HCT116 (cell line): ENCODE measurements at regions not wholly inside any gene's neighbourhood (a gene's known extent, or its start where the extent isn't known, plus 50 kb on each side); places are given as distances from the start of the nearest gene placed in this dataset.

Experiments
- ATAC-seq: fragments of 200-7000 bp; cut with Tn5 transposase; 2 replicates; pipeline ENCODE4 v1.9.1; 2020; ENCODE audit warnings: mild to moderate bottlenecking, moderate library complexity
- BruUV-seq: library from RNA; stranded (reverse); fragments of 400-500 nt; replicated peaks from 2 replicates; lab custom pipeline; 2021; lab: Mats Ljungman, UMichigan
- CTCF ChIA-PET: fragments of 300-600 bp; sonication (Branson Sonifier 250); formaldehyde crosslinking; loops from one replicate; lab custom pipeline; 2021; ENCODE audit warnings: antibody characterized with exemption; lab: Charles Lee
- POLR2A ChIA-PET: fragments of 300-600, 350-600 bp; sonication (Branson Sonifier 250); formaldehyde crosslinking; loops from one replicate; lab custom pipeline; 2021; ENCODE audit warnings: antibody characterized with exemption; lab: Charles Lee
- RAD21 ChIA-PET, 2 experiments: fragments of 300-600 bp; sonication (Branson Sonifier 250); formaldehyde crosslinking; loops; one replicate each; lab custom pipeline; 2023; ENCODE audit warnings: low total read pairs in 2 of 2; ENCODE audit not compliant: uncharacterized antibody in 2 of 2, unreplicated experiment in 2 of 2, low non-redundant PET in 1 of 2; lab: Charles Lee
- DNase-seq: peaks from one replicate; pipeline ENCODE4 v3.0.0-alpha.2; 2010; ENCODE audit warnings: low read depth, low spot score
- H2AFZ ChIP-seq: fragments of 200-600 bp; shearing (Covaris generic), sonication (generic); 2 replicates; pipeline ENCODE4 v1.6.1; 2017; ENCODE audit warnings: low read depth, mixed run types, mixed read lengths, antibody characterized with exemption, low read length; ENCODE audit not compliant: poor library complexity, severe bottlenecking
- H3K27ac ChIP-seq: 2 replicates; pipeline ENCODE4 v1.5.1; 2012; ENCODE audit warnings: low read depth, low read length
- H3K27me3 ChIP-seq: fragments of 200-600 bp; sonication (generic); 2 replicates; pipeline ENCODE4 v1.6.1; 2016; ENCODE audit warnings: mixed run types, low read length, mixed read lengths; ENCODE audit not compliant: insufficient read depth
- H3K36me3 ChIP-seq, 2 experiments: fragments of 200-500 bp in 1 of 2; fragments of 200-600 bp in 1 of 2; sonication (Bioruptor generic) in 1 of 2; sonication (generic) in 1 of 2; 2 replicates each; pipeline versions ENCODE4 v1.5.1 to v1.6.1; 2014 to 2016; ENCODE audit warnings: low read length in 2 of 2, inconsistent platforms in 1 of 2, mixed read lengths in 1 of 2, mixed run types in 1 of 2; ENCODE audit not compliant: insufficient read depth in 2 of 2, control insufficient read depth in 1 of 2
- H3K4me1 ChIP-seq, 2 experiments: fragments of 200-600 bp in 1 of 2; sonication (generic) in 1 of 2; 2 replicates each; pipeline versions ENCODE4 v1.5.1 to v1.6.1; 2012 to 2017; ENCODE audit warnings: low read length in 2 of 2, inconsistent platforms in 1 of 2, mild to moderate bottlenecking in 1 of 2, mixed read lengths in 1 of 2, mixed run types in 1 of 2, moderate library complexity in 1 of 2; ENCODE audit not compliant: insufficient read depth in 2 of 2, control insufficient read depth in 1 of 2
- H3K4me2 ChIP-seq: fragments of 200-600 bp; sonication (generic); 2 replicates; pipeline ENCODE4 v1.6.1; 2017; ENCODE audit warnings: mixed run types, low read length, mixed read lengths
- H3K4me3 ChIP-seq, 2 experiments: fragments of 200-600 bp in 1 of 2; sonication (generic) in 1 of 2; replicated peaks in 1 of 2; 2 replicates each; pipeline ENCODE4 v1.5.1; 2011 to 2016; ENCODE audit warnings: low read length in 2 of 2, control low read depth in 1 of 2, low read depth in 1 of 2, mild to moderate bottlenecking in 1 of 2, mixed read lengths in 1 of 2, mixed run types in 1 of 2
- H3K79me2 ChIP-seq: fragments of 200-600 bp; sonication (generic); 2 replicates; pipeline ENCODE4 v1.6.1; 2017; ENCODE audit warnings: mild to moderate bottlenecking, mixed run types, low read length, moderate library complexity, mixed read lengths; ENCODE audit not compliant: insufficient read depth
- H3K9ac ChIP-seq: fragments of 200-600 bp; sonication (generic); 2 replicates; pipeline ENCODE4 v1.6.1; 2016; ENCODE audit warnings: low read length, mixed read lengths
- H3K9me2 ChIP-seq: fragments of 200-600 bp; sonication (generic), shearing (Covaris generic); 2 replicates; pipeline ENCODE4 v1.6.1; 2017; ENCODE audit warnings: mixed run types, mild to moderate bottlenecking, moderate library complexity; ENCODE audit not compliant: insufficient read depth
- H3K9me3 ChIP-seq, 2 experiments: fragments of 200-500 bp in 1 of 2; fragments of 200-600 bp in 1 of 2; sonication (Bioruptor generic) in 1 of 2; sonication (generic) in 1 of 2; 2 replicates each; pipeline ENCODE4 v1.6.1; 2014 to 2017; ENCODE audit warnings: low read length in 2 of 2, mixed read lengths in 2 of 2, inconsistent platforms in 1 of 2, low read depth in 1 of 2, mild to moderate bottlenecking in 1 of 2, mixed run types in 1 of 2, moderate library complexity in 1 of 2; ENCODE audit not compliant: control insufficient read depth in 1 of 2, insufficient read depth in 1 of 2
- H4K20me1 ChIP-seq: fragments of 200-600 bp; sonication (generic), shearing (Covaris generic); 2 replicates; pipeline ENCODE4 v1.6.1; 2017; ENCODE audit warnings: mixed run types, mild to moderate bottlenecking, moderate library complexity; ENCODE audit not compliant: insufficient read depth
- CBX3 ChIP-seq: IDR thresholded peaks from 2 replicates; pipeline ENCODE4 v1.6.1; 2012; ENCODE audit warnings: low read depth
- EGR1 ChIP-seq: IDR thresholded peaks from 2 replicates; pipeline ENCODE4 v1.6.1; 2012; ENCODE audit warnings: low read depth
- EZH2phosphoT487 ChIP-seq: fragments of 200-600 bp; IDR thresholded peaks from 2 replicates; pipeline ENCODE4 v1.6.1; 2018; ENCODE audit warnings: antibody characterized with exemption, borderline replicate concordance
- POLR2A ChIP-seq: IDR thresholded peaks from 2 replicates; pipeline ENCODE4 v1.7.0; 2011; ENCODE audit warnings: borderline replicate concordance; ENCODE audit not compliant: insufficient read depth, insufficient read length; ENCODE audit errors: extremely low read depth
- RAD21 ChIP-seq: IDR thresholded peaks from 2 replicates; pipeline ENCODE4 v1.6.1; 2012; ENCODE audit warnings: low read depth, mild to moderate bottlenecking
- SIN3A ChIP-seq: IDR thresholded peaks from 2 replicates; pipeline ENCODE4 v1.6.1; 2012; ENCODE audit warnings: low read depth
- SRF ChIP-seq: IDR thresholded peaks from 2 replicates; pipeline ENCODE4 v1.6.1; 2012; ENCODE audit warnings: low read depth
- ZFX ChIP-seq: fragments of 450-650 bp; IDR thresholded peaks from 2 replicates; pipeline ENCODE4 v1.6.1; 2017
- ZNF274 ChIP-seq: fragments of 200-500 bp; sonication (Bioruptor generic); IDR thresholded peaks from 2 replicates; pipeline ENCODE4 v1.6.1; 2014; ENCODE audit warnings: mild to moderate bottlenecking, low read depth, low read length, inconsistent platforms
- intact Hi-C: fragments of 100-400 bp; cut with micrococcal nuclease; formaldehyde crosslinking; loops from 2 replicates; pipeline ENCODE4 v1.10.0; 2022
- TF ChIP-seq, protein P1 (sequence below): IDR thresholded peaks from 2 replicates; pipeline ENCODE4 v1.6.1; 2012; ENCODE audit warnings: low read depth
- TF ChIP-seq, protein P2 (sequence below), 3 experiments: fragments of 200-600 bp in 1 of 3; sonication (generic) in 1 of 3; IDR thresholded peaks in 2 of 3; conservative IDR thresholded peaks in 1 of 3; 2 replicates each; pipeline ENCODE4 v1.5.1; 2012 to 2017; ENCODE audit warnings: low read depth in 2 of 3, low read length in 2 of 3, antibody characterized with exemption in 1 of 3, borderline replicate concordance in 1 of 3, control low read depth in 1 of 3, mild to moderate bottlenecking in 1 of 3, mixed read lengths in 1 of 3, mixed run types in 1 of 3, moderate library complexity in 1 of 3; ENCODE audit not compliant: insufficient read depth in 1 of 3

- H2AFZ ChIP-seq = no peak overlapping the region
- no peak overlapping the region for H3K9ac ChIP-seq
- RAD21 ChIA-PET = no interaction called here
- H4K20me1 ChIP-seq = no peaks in the 10 kb centered on the region
- CTCF ChIA-PET = no interaction called here
- peaks cover 6% of the 10 kb centered on the region; the same call in 1 of the 2 replicates for H3K27me3 ChIP-seq
- ATAC-seq = no peak
- no peak overlapping the region for H3K4me2 ChIP-seq
- H3K9me3 ChIP-seq = no peaks in the 10 kb centered on the region
- POLR2A ChIA-PET = no interaction called here
- TF ChIP-seq, protein P1, sequence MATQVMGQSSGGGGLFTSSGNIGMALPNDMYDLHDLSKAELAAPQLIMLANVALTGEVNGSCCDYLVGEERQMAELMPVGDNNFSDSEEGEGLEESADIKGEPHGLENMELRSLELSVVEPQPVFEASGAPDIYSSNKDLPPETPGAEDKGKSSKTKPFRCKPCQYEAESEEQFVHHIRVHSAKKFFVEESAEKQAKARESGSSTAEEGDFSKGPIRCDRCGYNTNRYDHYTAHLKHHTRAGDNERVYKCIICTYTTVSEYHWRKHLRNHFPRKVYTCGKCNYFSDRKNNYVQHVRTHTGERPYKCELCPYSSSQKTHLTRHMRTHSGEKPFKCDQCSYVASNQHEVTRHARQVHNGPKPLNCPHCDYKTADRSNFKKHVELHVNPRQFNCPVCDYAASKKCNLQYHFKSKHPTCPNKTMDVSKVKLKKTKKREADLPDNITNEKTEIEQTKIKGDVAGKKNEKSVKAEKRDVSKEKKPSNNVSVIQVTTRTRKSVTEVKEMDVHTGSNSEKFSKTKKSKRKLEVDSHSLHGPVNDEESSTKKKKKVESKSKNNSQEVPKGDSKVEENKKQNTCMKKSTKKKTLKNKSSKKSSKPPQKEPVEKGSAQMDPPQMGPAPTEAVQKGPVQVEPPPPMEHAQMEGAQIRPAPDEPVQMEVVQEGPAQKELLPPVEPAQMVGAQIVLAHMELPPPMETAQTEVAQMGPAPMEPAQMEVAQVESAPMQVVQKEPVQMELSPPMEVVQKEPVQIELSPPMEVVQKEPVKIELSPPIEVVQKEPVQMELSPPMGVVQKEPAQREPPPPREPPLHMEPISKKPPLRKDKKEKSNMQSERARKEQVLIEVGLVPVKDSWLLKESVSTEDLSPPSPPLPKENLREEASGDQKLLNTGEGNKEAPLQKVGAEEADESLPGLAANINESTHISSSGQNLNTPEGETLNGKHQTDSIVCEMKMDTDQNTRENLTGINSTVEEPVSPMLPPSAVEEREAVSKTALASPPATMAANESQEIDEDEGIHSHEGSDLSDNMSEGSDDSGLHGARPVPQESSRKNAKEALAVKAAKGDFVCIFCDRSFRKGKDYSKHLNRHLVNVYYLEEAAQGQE = no peak
- TF ChIP-seq POLR2A (no peak), RAD21 (no peak), ZFX (no peak), CBX3 (no peak), EGR1 (no peak), SRF (no peak), EZH2phosphoT487 (no peak), ZNF274 (no peak), SIN3A (no peak)
- TF ChIP-seq, protein P2, sequence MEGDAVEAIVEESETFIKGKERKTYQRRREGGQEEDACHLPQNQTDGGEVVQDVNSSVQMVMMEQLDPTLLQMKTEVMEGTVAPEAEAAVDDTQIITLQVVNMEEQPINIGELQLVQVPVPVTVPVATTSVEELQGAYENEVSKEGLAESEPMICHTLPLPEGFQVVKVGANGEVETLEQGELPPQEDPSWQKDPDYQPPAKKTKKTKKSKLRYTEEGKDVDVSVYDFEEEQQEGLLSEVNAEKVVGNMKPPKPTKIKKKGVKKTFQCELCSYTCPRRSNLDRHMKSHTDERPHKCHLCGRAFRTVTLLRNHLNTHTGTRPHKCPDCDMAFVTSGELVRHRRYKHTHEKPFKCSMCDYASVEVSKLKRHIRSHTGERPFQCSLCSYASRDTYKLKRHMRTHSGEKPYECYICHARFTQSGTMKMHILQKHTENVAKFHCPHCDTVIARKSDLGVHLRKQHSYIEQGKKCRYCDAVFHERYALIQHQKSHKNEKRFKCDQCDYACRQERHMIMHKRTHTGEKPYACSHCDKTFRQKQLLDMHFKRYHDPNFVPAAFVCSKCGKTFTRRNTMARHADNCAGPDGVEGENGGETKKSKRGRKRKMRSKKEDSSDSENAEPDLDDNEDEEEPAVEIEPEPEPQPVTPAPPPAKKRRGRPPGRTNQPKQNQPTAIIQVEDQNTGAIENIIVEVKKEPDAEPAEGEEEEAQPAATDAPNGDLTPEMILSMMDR (IDR thresholded peaks at IDR 0.05 in 2 of 3, conservative IDR thresholded peaks at IDR 0.05 in 1 of 3; ENCODE audit: borderline replicate concordance in 1 of 3, insufficient read depth in 1 of 3, low read depth in 2 of 3, low read length in 2 of 3) = no peak
- no peak overlapping the region for H3K4me3 ChIP-seq
- H3K4me1 ChIP-seq = no peaks in the 10 kb centered on the region
- no peak overlapping the region for H3K27ac ChIP-seq
- no TSS peak for BruUV-seq
- H3K9me2 ChIP-seq = no peaks in the 10 kb centered on the region
- no peaks in the 10 kb centered on the region for H3K79me2 ChIP-seq
- intact Hi-C loops = no loop called here
- DNase-seq = no peak
- no peaks in the 10 kb centered on the region for H3K36me3 ChIP-seq
These were observed 132.4 kb upstream of the IQSEC1 start for GRCh38 chr3:13205567-13206143.
